ENCODE measurements at regions not wholly inside any gene's neighbourhood (a gene's known extent, or its start where the extent isn't known, plus 50 kb on each side); places are given as distances from the start of the nearest gene placed in this dataset.

- no peak overlapping the region for H3K4me3 ChIP-seq (ENCODE audit: low read depth in 1 of 2, low read length in 2 of 2)
- H3K27me3 ChIP-seq (ENCODE audit: control insufficient read depth in 1 of 2, insufficient read depth in 2 of 2, low read length in 2 of 2) = no peaks in the 10 kb centered on the region
- no peak overlapping the region for H3K27ac ChIP-seq (ENCODE audit: low read depth in 2 of 2, low read length in 1 of 2)
- H3K9me3 ChIP-seq (ENCODE audit: control insufficient read depth in 2 of 2, insufficient read depth in 1 of 2, low read depth in 1 of 2, low read length in 1 of 2) = no peaks in the 10 kb centered on the region
- H3K4me1 ChIP-seq (ENCODE audit: control insufficient read depth in 2 of 2, insufficient read depth in 2 of 2, low read length in 1 of 2) = peaks cover 0 to 3% of the 10 kb centered on the region in 2 donors
- WGBS, 2 donors = 37 to 50% methylated on average over 5 of the region's 5 CpGs
- no peaks in the 10 kb centered on the region for H3K36me3 ChIP-seq (ENCODE audit: control insufficient read depth in 2 of 2, insufficient read depth in 2 of 2, low read length in 1 of 2)
Observed at GRCh38 chr10:35885076-35885475, 243.0 kb upstream of the FZD8 start.

GRCh38 chr10:35884657-35885071, 242.6 kb upstream of the FZD8 start:
- H3K36me3 ChIP-seq (ENCODE audit: control insufficient read depth in 2 of 2, insufficient read depth in 2 of 2, low read length in 1 of 2) = no peaks in the 10 kb centered on the region
- WGBS, 2 donors = 49 to 69% methylated on average over 9 of the region's 9 CpGs
- H3K27ac ChIP-seq (ENCODE audit: low read depth in 2 of 2, low read length in 1 of 2) = no peak overlapping the region
- H3K9me3 ChIP-seq (ENCODE audit: control insufficient read depth in 2 of 2, insufficient read depth in 1 of 2, low read depth in 1 of 2, low read length in 1 of 2) = no peaks in the 10 kb centered on the region
- no peaks in the 10 kb centered on the region for H3K27me3 ChIP-seq (ENCODE audit: control insufficient read depth in 1 of 2, insufficient read depth in 2 of 2, low read length in 2 of 2)
- peaks cover 0 to 3% of the 10 kb centered on the region in 2 donors for H3K4me1 ChIP-seq (ENCODE audit: control insufficient read depth in 2 of 2, insufficient read depth in 2 of 2, low read length in 1 of 2)
- H3K4me3 ChIP-seq (ENCODE audit: low read depth in 1 of 2, low read length in 2 of 2) = no peak overlapping the region

GRCh38 chr10:35882422-35883150, 240.5 kb upstream of the FZD8 start:
- 90 to 94% methylated on average over 9 of the region's 9 CpGs for WGBS, 2 donors
- Histone ChIP-seq H3K4me1 (ENCODE audit: control insufficient read depth in 2 of 2, insufficient read depth in 2 of 2, low read length in 1 of 2) (peaks cover 0 to 3% of the 10 kb centered on the region in 2 donors), H3K27me3 (ENCODE audit: control insufficient read depth in 1 of 2, insufficient read depth in 2 of 2, low read length in 2 of 2) (no peaks in the 10 kb centered on the region), H3K36me3 (ENCODE audit: control insufficient read depth in 2 of 2, insufficient read depth in 2 of 2, low read length in 1 of 2) (no peaks in the 10 kb centered on the region), H3K27ac (ENCODE audit: low read depth in 2 of 2, low read length in 1 of 2) (no peak overlapping the region), H3K4me3 (ENCODE audit: low read depth in 1 of 2, low read length in 2 of 2) (no peak overlapping the region), H3K9me3 (ENCODE audit: control insufficient read depth in 2 of 2, insufficient read depth in 1 of 2, low read depth in 1 of 2, low read length in 1 of 2) (no peaks in the 10 kb centered on the region)

- Histone ChIP-seq H3K4me3 (ENCODE audit: low read depth in 1 of 2, low read length in 2 of 2) (no peak overlapping the region), H3K36me3 (ENCODE audit: control insufficient read depth in 2 of 2, insufficient read depth in 2 of 2, low read length in 1 of 2) (no peaks in the 10 kb centered on the region), H3K27me3 (ENCODE audit: control insufficient read depth in 1 of 2, insufficient read depth in 2 of 2, low read length in 2 of 2) (no peaks in the 10 kb centered on the region), H3K27ac (ENCODE audit: low read depth in 2 of 2, low read length in 1 of 2) (no peak overlapping the region), H3K4me1 (ENCODE audit: control insufficient read depth in 2 of 2, insufficient read depth in 2 of 2, low read length in 1 of 2) (peaks cover 0 to 3% of the 10 kb centered on the region in 2 donors), H3K9me3 (ENCODE audit: control insufficient read depth in 2 of 2, insufficient read depth in 1 of 2, low read depth in 1 of 2, low read length in 1 of 2) (no peaks in the 10 kb centered on the region)
- WGBS, 2 donors = 93 to 95% methylated on average over 2 of the region's 2 CpGs
Observed at GRCh38 chr10:35881320-35881719, 239.2 kb upstream of the FZD8 start.

GRCh38 chr10:35876248-35876647, 234.2 kb upstream of the FZD8 start:
- Histone ChIP-seq H3K36me3 (ENCODE audit: control insufficient read depth in 2 of 2, insufficient read depth in 2 of 2, low read length in 1 of 2) (no peaks in the 10 kb centered on the region), H3K9me3 (ENCODE audit: control insufficient read depth in 2 of 2, insufficient read depth in 1 of 2, low read depth in 1 of 2, low read length in 1 of 2) (no peaks in the 10 kb centered on the region), H3K27ac (ENCODE audit: low read depth in 2 of 2, low read length in 1 of 2) (no peak overlapping the region), H3K27me3 (ENCODE audit: control insufficient read depth in 1 of 2, insufficient read depth in 2 of 2, low read length in 2 of 2) (no peaks in the 10 kb centered on the region), H3K4me3 (ENCODE audit: low read depth in 1 of 2, low read length in 2 of 2) (no peak overlapping the region), H3K4me1 (ENCODE audit: control insufficient read depth in 2 of 2, insufficient read depth in 2 of 2, low read length in 1 of 2) (no peaks in the 10 kb centered on the region)
- WGBS, 2 donors = 79 to 86% methylated on average over 4 of the region's 4 CpGs

GRCh38 chr10:35875016-35875676, 233.1 kb upstream of the FZD8 start:
- Histone ChIP-seq H3K27me3 (ENCODE audit: control insufficient read depth in 1 of 2, insufficient read depth in 2 of 2, low read length in 2 of 2) (no peaks in the 10 kb centered on the region), H3K27ac (ENCODE audit: low read depth in 2 of 2, low read length in 1 of 2) (no peak overlapping the region), H3K4me3 (ENCODE audit: low read depth in 1 of 2, low read length in 2 of 2) (no peak overlapping the region), H3K36me3 (ENCODE audit: control insufficient read depth in 2 of 2, insufficient read depth in 2 of 2, low read length in 1 of 2) (no peaks in the 10 kb centered on the region), H3K9me3 (ENCODE audit: control insufficient read depth in 2 of 2, insufficient read depth in 1 of 2, low read depth in 1 of 2, low read length in 1 of 2) (no peaks in the 10 kb centered on the region), H3K4me1 (ENCODE audit: control insufficient read depth in 2 of 2, insufficient read depth in 2 of 2, low read length in 1 of 2) (no peaks in the 10 kb centered on the region)
- WGBS, 2 donors = 72% methylated on average over 10 of the region's 10 CpGs

GRCh38 chr10:35874311-35875015, 232.4 kb upstream of the FZD8 start:
- no peaks in the 10 kb centered on the region for H3K27me3 ChIP-seq (ENCODE audit: control insufficient read depth in 1 of 2, insufficient read depth in 2 of 2, low read length in 2 of 2)
- 76 to 77% methylated on average over 6 of the region's 6 CpGs for WGBS, 2 donors
- no peaks in the 10 kb centered on the region for H3K36me3 ChIP-seq (ENCODE audit: control insufficient read depth in 2 of 2, insufficient read depth in 2 of 2, low read length in 1 of 2)
- H3K27ac ChIP-seq (ENCODE audit: low read depth in 2 of 2, low read length in 1 of 2) = no peak overlapping the region
- no peaks in the 10 kb centered on the region for H3K4me1 ChIP-seq (ENCODE audit: control insufficient read depth in 2 of 2, insufficient read depth in 2 of 2, low read length in 1 of 2)
- no peaks in the 10 kb centered on the region for H3K9me3 ChIP-seq (ENCODE audit: control insufficient read depth in 2 of 2, insufficient read depth in 1 of 2, low read depth in 1 of 2, low read length in 1 of 2)
- no peak overlapping the region for H3K4me3 ChIP-seq (ENCODE audit: low read depth in 1 of 2, low read length in 2 of 2)

GRCh38 chr10:35872671-35873070, 230.6 kb upstream of the FZD8 start:
- Histone ChIP-seq H3K27ac (ENCODE audit: low read depth in 2 of 2, low read length in 1 of 2) (no peak overlapping the region), H3K4me3 (ENCODE audit: low read depth in 1 of 2, low read length in 2 of 2) (no peak overlapping the region), H3K4me1 (ENCODE audit: control insufficient read depth in 2 of 2, insufficient read depth in 2 of 2, low read length in 1 of 2) (no peaks in the 10 kb centered on the region), H3K27me3 (ENCODE audit: control insufficient read depth in 1 of 2, insufficient read depth in 2 of 2, low read length in 2 of 2) (no peaks in the 10 kb centered on the region), H3K36me3 (ENCODE audit: control insufficient read depth in 2 of 2, insufficient read depth in 2 of 2, low read length in 1 of 2) (no peaks in the 10 kb centered on the region), H3K9me3 (ENCODE audit: control insufficient read depth in 2 of 2, insufficient read depth in 1 of 2, low read depth in 1 of 2, low read length in 1 of 2) (no peaks in the 10 kb centered on the region)
- 81 to 86% methylated on average over 6 of the region's 6 CpGs for WGBS, 2 donors

GRCh38 chr10:35870665-35871310, 228.7 kb upstream of the FZD8 start:
- no peaks in the 10 kb centered on the region for H3K27me3 ChIP-seq (ENCODE audit: control insufficient read depth in 1 of 2, insufficient read depth in 2 of 2, low read length in 2 of 2)
- H3K36me3 ChIP-seq (ENCODE audit: control insufficient read depth in 2 of 2, insufficient read depth in 2 of 2, low read length in 1 of 2) = no peaks in the 10 kb centered on the region
- H3K27ac ChIP-seq (ENCODE audit: low read depth in 2 of 2, low read length in 1 of 2) = no peak overlapping the region
- no peak overlapping the region for H3K4me3 ChIP-seq (ENCODE audit: low read depth in 1 of 2, low read length in 2 of 2)
- H3K4me1 ChIP-seq (ENCODE audit: control insufficient read depth in 2 of 2, insufficient read depth in 2 of 2, low read length in 1 of 2) = no peaks in the 10 kb centered on the region
- WGBS, 2 donors = 43 to 55% methylated on average over 5 of the region's 5 CpGs
- no peaks in the 10 kb centered on the region for H3K9me3 ChIP-seq (ENCODE audit: control insufficient read depth in 2 of 2, insufficient read depth in 1 of 2, low read depth in 1 of 2, low read length in 1 of 2)
